ENCODE measurements at regions not wholly inside any gene's neighbourhood (a gene's known extent, or its start where the extent isn't known, plus 50 kb on each side); places are given as distances from the start of the nearest gene placed in this dataset.
"Not testable (repeated sequence)": the region's sequence is repeated elsewhere in the genome, so short reads cannot be mapped to it uniquely, and the experiment has no call there.

DNA sequence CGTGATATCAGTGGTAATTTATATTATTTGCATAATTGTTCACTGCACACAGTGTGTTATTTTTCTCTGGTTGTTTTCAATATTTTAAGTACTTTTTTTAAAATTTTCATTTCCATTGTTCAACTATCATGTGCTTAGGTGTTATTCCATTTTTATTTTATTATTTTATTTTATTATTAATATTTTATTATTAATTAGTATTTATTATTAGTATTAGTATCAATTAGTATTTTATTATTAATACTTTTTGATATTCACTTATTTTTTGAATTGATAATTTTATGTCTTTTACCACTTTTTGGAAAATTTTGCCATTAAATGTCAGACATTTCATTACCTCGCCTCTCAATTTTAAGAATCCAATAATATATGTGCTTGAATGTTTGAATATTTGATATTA, 593.8 kb upstream of the GRM3 start:
- Mint-ChIP-seq H3K36me3 (ENCODE audit: insufficient read depth) (no peaks in the 10 kb centered on the region), H3K4me1 (no peaks in the 10 kb centered on the region), H3K9me3 (peaks cover 15% of the 10 kb centered on the region), H3K27ac (ENCODE audit: low read depth) (no peak overlapping the region), H3K4me3 (no peak overlapping the region), H3K27me3 (no peaks in the 10 kb centered on the region)
- ATAC-seq (replicated peaks; ENCODE audit: extremely low read depth, poor library complexity, severe bottlenecking) (no peak), DNase-seq (ENCODE audit: low spot score in 2 of 2) (no peak)

DNA sequence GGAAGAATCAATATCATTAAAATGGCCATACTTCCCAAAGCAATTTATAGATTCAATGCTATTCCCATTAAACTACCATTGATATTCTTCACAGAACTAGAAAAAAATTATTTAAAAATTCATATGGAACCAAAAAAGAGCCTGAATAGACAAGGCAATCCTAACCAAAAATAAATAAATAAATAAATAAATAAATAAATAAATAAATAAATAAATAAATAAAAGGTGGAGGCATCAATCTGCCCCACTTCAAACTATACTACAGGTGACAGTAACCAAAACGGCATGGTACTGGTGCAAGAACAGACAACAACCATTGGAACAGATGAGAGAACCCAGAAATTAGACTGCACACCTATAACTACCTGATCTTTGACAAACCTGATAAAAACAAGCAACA, 598.5 kb upstream of the GRM3 start:
- not testable (repeated sequence) for H3K27me3 Mint-ChIP-seq; ATAC-seq (replicated peaks; ENCODE audit: extremely low read depth, poor library complexity, severe bottlenecking); H3K36me3 Mint-ChIP-seq (ENCODE audit: insufficient read depth); H3K4me1 Mint-ChIP-seq; DNase-seq (ENCODE audit: low spot score in 2 of 2); H3K27ac Mint-ChIP-seq (ENCODE audit: low read depth); H3K4me3 Mint-ChIP-seq
- H3K9me3 Mint-ChIP-seq = peaks cover 24% of the 10 kb centered on the region

DNA sequence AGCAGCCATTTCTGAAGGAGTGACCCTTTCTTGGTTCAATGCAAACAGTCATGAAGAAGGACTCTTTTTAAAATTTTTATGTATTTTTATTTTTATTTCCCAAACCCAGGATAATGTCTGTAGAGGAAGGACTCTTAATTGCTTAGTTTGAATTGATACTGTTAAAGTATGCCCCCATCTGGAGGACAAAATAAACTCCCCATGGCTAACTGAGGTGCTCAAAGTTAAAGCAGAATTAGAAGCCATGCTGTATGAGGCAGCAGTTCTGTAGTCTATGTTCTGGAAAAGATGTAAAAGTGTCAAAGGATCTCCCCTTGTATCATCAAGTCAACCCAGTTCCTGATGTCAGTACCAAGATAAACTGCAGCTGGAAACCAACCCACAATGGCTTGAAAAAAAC, 617.9 kb upstream of the GRM3 start:
- no peak overlapping the region for H3K4me3 Mint-ChIP-seq
- H3K4me1 Mint-ChIP-seq = no peaks in the 10 kb centered on the region
- H3K27ac Mint-ChIP-seq (ENCODE audit: low read depth) = no peak overlapping the region
- no peaks in the 10 kb centered on the region for H3K36me3 Mint-ChIP-seq (ENCODE audit: insufficient read depth)
- H3K27me3 Mint-ChIP-seq = no peaks in the 10 kb centered on the region
- DNase-seq (ENCODE audit: low spot score in 2 of 2) = no peak
- peaks cover 15% of the 10 kb centered on the region for H3K9me3 Mint-ChIP-seq
- no peak for ATAC-seq (replicated peaks; ENCODE audit: extremely low read depth, poor library complexity, severe bottlenecking)

GRCh38 chr7:86013662-86014061, 630.0 kb upstream of the GRM3 start:
- no peaks in the 10 kb centered on the region for H3K4me1 Mint-ChIP-seq
- peaks cover 2% of the 10 kb centered on the region for H3K36me3 Mint-ChIP-seq (ENCODE audit: insufficient read depth)
- ATAC-seq (replicated peaks; ENCODE audit: extremely low read depth, poor library complexity, severe bottlenecking) = no peak
- DNase-seq (ENCODE audit: low spot score in 2 of 2) = no peak
- no peaks in the 10 kb centered on the region for H3K27me3 Mint-ChIP-seq
- H3K4me3 Mint-ChIP-seq = no peak overlapping the region
- no peak overlapping the region for H3K27ac Mint-ChIP-seq (ENCODE audit: low read depth)
- H3K9me3 Mint-ChIP-seq = peaks cover 16% of the 10 kb centered on the region

- no peak for DNase-seq (ENCODE audit: low spot score in 2 of 2)
- ATAC-seq (replicated peaks; ENCODE audit: extremely low read depth, poor library complexity, severe bottlenecking) = no peak
- H3K36me3 Mint-ChIP-seq (ENCODE audit: insufficient read depth) = peaks cover 2% of the 10 kb centered on the region
- H3K4me3 Mint-ChIP-seq = no peak overlapping the region
- H3K9me3 Mint-ChIP-seq = peaks cover 16% of the 10 kb centered on the region
- H3K4me1 Mint-ChIP-seq = no peaks in the 10 kb centered on the region
- no peak overlapping the region for H3K27ac Mint-ChIP-seq (ENCODE audit: low read depth)
- no peaks in the 10 kb centered on the region for H3K27me3 Mint-ChIP-seq
Observed at GRCh38 chr7:86012971-86013370, 630.7 kb upstream of the GRM3 start.

DNA sequence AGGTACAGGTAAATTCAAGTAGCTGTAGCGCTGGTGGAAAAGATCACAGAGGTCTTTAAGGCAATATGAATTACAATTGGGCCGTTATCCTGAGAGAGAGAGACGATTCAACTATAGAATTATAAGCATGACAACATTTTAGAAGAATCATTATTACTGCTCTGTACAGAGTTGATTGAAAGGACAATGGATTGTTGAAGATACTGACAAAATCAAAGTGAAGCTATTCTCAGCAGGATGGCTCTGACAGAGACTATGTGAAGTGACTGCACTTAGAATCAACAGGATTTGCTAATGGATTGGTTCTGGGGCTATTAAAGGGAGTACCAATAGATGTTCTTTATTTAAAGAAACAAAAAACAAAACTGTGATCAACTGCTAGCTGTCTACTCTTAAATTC, 634.8 kb upstream of the GRM3 start:
- H3K27ac Mint-ChIP-seq (ENCODE audit: low read depth) = no peak overlapping the region
- DNase-seq (ENCODE audit: low spot score in 2 of 2) (no peak), ATAC-seq (replicated peaks; ENCODE audit: extremely low read depth, poor library complexity, severe bottlenecking) (no peak)
- no peaks in the 10 kb centered on the region for H3K36me3 Mint-ChIP-seq (ENCODE audit: insufficient read depth)
- no peak overlapping the region for H3K4me3 Mint-ChIP-seq
- no peaks in the 10 kb centered on the region for H3K27me3 Mint-ChIP-seq
- peaks cover 20% of the 10 kb centered on the region for H3K9me3 Mint-ChIP-seq
- no peaks in the 10 kb centered on the region for H3K4me1 Mint-ChIP-seq

DNA sequence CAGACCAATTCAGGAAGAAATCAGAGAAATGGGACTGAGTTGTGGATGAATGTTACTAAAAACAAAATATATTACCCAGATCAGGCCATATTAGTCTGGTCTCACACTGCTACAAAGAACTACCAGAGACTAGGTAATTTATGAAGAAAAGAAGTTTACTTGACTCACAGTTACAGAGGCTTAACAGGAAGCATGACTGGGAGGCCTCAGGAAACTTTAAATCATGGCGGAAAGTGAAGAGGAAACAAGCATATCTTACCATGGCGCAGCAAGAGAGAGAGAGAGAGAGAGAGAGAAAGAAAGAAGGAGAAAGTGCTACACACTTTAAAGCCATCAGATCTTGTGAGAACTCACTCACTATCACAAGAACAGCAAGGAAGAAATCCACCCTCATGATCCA, 636.8 kb upstream of the GRM3 start:
- Mint-ChIP-seq H3K4me1 (no peaks in the 10 kb centered on the region), H3K27ac (ENCODE audit: low read depth) (no peak overlapping the region), H3K4me3 (no peak overlapping the region), H3K36me3 (ENCODE audit: insufficient read depth) (no peaks in the 10 kb centered on the region), H3K9me3 (peaks cover 12% of the 10 kb centered on the region), H3K27me3 (no peaks in the 10 kb centered on the region)
- DNase-seq (ENCODE audit: low spot score in 2 of 2) (no peak), ATAC-seq (replicated peaks; ENCODE audit: extremely low read depth, poor library complexity, severe bottlenecking) (no peak)

DNA sequence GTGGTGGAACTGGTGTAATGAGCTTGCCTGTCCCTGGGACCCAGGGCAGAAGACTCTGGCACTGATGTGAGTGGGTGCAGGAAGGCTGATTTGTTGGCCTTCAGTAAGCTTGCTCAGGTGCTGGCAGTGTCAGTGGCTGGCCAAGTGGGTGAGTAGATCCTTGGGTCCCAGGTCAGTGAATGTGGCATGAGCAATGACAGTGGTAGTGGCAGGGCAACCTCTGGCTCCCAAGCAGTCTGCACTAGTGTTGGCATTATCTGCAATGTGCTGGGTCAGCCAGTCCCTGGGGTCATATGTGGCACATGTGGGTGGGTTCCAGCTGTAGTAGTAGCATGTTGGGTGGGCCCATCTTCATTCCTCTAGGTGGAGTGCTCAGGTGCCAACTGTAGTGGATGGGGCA, 640.9 kb upstream of the GRM3 start:
- H3K4me3 Mint-ChIP-seq = no peak overlapping the region
- H3K27me3 Mint-ChIP-seq = no peaks in the 10 kb centered on the region

DNA sequence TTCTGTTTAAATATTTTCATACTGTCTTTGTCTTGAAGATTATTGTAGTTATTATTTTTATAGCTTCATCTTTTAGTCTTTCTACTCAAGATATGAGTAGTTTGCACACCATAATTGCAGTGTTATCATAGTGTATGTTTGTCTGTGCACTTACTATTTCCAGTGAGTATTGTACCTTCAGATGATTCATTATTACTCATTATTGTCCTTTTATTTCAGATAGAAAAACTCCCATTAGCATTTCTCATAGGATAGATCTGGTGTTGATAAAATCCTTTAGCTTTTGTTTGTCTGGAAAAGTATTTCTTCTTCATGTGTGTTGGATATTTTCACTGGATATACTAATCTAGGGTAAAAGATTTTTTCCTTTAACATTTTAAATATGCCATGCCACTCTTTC, 646.2 kb upstream of the GRM3 start:
- Mint-ChIP-seq H3K27me3 (no peaks in the 10 kb centered on the region), H3K27ac (ENCODE audit: low read depth) (no peak overlapping the region), H3K9me3 (peaks cover 24% of the 10 kb centered on the region), H3K4me3 (no peak overlapping the region), H3K4me1 (no peaks in the 10 kb centered on the region), H3K36me3 (ENCODE audit: insufficient read depth) (no peaks in the 10 kb centered on the region)
- ATAC-seq (replicated peaks; ENCODE audit: extremely low read depth, poor library complexity, severe bottlenecking) (no peak), DNase-seq (ENCODE audit: low spot score in 2 of 2) (no peak)

More for the DNA sequence above, 640.9 kb upstream of the GRM3 start:
- DNase-seq (ENCODE audit: low spot score in 2 of 2) (no peak), ATAC-seq (replicated peaks; ENCODE audit: extremely low read depth, poor library complexity, severe bottlenecking) (no peak)
- Mint-ChIP-seq H3K36me3 (ENCODE audit: insufficient read depth) (no peaks in the 10 kb centered on the region), H3K4me1 (no peaks in the 10 kb centered on the region), H3K9me3 (peaks cover 24% of the 10 kb centered on the region), H3K27ac (ENCODE audit: low read depth) (no peak overlapping the region)

GRCh38 chr7:85995101-85995500, 648.6 kb upstream of the GRM3 start:
- ATAC-seq (replicated peaks; ENCODE audit: extremely low read depth, poor library complexity, severe bottlenecking) (no peak), DNase-seq (ENCODE audit: low spot score in 2 of 2) (no peak)
- Mint-ChIP-seq H3K27ac (ENCODE audit: low read depth) (no peak overlapping the region), H3K4me1 (no peaks in the 10 kb centered on the region), H3K27me3 (no peaks in the 10 kb centered on the region), H3K36me3 (ENCODE audit: insufficient read depth) (no peaks in the 10 kb centered on the region), H3K9me3 (peaks cover 21% of the 10 kb centered on the region), H3K4me3 (no peak overlapping the region)

DNA sequence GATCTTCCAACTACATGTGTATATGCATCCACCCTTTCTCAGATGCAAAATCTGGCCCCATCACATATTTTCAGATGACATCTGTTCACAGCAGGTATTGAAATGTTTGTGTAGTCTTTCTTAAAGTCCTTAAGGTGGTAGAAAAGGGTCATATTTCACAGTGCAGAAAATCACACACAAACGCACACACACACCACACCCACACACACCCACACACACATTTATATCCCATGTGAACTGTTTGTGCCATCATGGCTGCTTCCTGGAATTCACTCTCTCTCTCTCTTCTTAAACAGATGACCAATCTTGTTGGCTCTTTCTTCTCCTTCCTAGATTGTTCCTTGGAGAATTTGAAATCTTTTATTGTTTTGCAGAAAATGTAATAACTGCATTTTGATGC, 663.0 kb upstream of the GRM3 start:
- peaks cover 8% of the 10 kb centered on the region for H3K9me3 Mint-ChIP-seq
- H3K4me1 Mint-ChIP-seq = no peaks in the 10 kb centered on the region
- DNase-seq (ENCODE audit: low spot score in 2 of 2) (no peak), ATAC-seq (replicated peaks; ENCODE audit: extremely low read depth, poor library complexity, severe bottlenecking) (no peak)
- H3K27ac Mint-ChIP-seq (ENCODE audit: low read depth) = no peak overlapping the region
- no peaks in the 10 kb centered on the region for H3K27me3 Mint-ChIP-seq
- H3K4me3 Mint-ChIP-seq = no peak overlapping the region
- H3K36me3 Mint-ChIP-seq (ENCODE audit: insufficient read depth) = peaks cover 3% of the 10 kb centered on the region

- Mint-ChIP-seq H3K4me3 (no peak overlapping the region), H3K36me3 (ENCODE audit: insufficient read depth) (no peaks in the 10 kb centered on the region), H3K4me1 (no peaks in the 10 kb centered on the region), H3K9me3 (peaks cover 19% of the 10 kb centered on the region), H3K27ac (ENCODE audit: low read depth) (no peak overlapping the region), H3K27me3 (no peaks in the 10 kb centered on the region)
- ATAC-seq (replicated peaks; ENCODE audit: extremely low read depth, poor library complexity, severe bottlenecking) (no peak), DNase-seq (ENCODE audit: low spot score in 2 of 2) (no peak)
Observed at GRCh38 chr7:85974176-85974575, 669.5 kb upstream of the GRM3 start.

DNA sequence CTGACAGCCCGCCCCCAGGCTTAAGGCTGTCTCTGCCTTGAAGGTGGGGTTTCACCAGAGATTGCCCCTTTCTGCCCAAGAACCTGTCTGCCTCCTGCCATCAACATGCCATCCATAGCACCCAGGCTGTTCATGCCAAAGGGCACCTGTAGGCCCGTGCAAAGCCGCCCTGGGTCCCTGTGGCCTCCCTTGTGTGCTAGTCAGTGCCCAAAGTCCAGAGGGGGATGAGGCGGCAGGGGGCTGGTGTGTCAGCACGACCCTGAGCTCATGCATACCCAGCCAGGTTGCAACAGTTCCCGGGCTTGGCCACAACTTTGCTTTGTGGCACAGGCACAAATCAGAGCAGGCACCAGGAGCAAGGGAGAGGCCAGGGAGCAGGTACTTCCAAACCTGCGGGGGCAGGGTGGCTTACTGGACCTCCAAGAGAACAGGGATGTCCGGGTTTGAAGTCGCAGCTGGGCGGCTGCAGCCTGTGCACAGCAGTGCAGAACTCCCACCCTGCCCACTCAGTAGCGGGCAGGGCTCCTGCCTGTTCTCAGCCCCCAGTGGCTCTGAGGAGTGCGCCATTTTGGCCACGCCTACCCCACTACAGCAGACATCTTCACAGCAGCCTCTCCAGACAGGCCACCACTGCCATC, 671.1 kb upstream of the GRM3 start:
- Mint-ChIP-seq H3K4me3 (no peak overlapping the region), H3K4me1 (no peaks in the 10 kb centered on the region), H3K36me3 (ENCODE audit: insufficient read depth) (no peaks in the 10 kb centered on the region), H3K9me3 (peaks cover 19% of the 10 kb centered on the region), H3K27ac (ENCODE audit: low read depth) (no peak overlapping the region), H3K27me3 (no peaks in the 10 kb centered on the region)
- no peak for ATAC-seq (replicated peaks; ENCODE audit: extremely low read depth, poor library complexity, severe bottlenecking)
- DNase-seq (ENCODE audit: low spot score in 2 of 2) = no peak

DNA sequence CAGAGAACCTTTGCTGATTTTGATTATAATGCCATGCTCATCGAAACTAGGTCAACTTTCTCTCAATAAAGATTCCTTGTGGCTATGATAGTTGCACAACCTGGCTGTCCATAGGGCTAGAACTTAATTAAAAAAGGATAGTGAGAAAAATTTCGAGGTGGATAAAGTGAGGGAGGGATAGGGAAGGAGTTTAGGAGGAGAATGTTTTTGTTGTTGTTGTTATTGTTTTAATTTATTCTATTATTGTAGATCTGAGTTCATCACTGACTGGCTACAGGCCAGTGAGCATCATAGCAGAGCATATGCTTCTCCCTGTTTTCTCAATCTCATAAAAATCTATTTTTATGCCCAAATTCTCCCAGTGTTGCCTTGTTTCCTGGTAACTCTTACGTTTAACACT, 688.7 kb upstream of the GRM3 start:
- H3K27me3 Mint-ChIP-seq = no peaks in the 10 kb centered on the region
- no peak overlapping the region for H3K27ac Mint-ChIP-seq (ENCODE audit: low read depth)
- H3K4me3 Mint-ChIP-seq = no peak overlapping the region
- H3K36me3 Mint-ChIP-seq (ENCODE audit: insufficient read depth) = no peaks in the 10 kb centered on the region
- DNase-seq (ENCODE audit: low spot score in 2 of 2) (no peak), ATAC-seq (replicated peaks; ENCODE audit: extremely low read depth, poor library complexity, severe bottlenecking) (no peak)
- H3K9me3 Mint-ChIP-seq = peaks cover 11% of the 10 kb centered on the region
- H3K4me1 Mint-ChIP-seq = no peaks in the 10 kb centered on the region
